NCI-H1930 (cell line): ENCODE measurements at regions not wholly inside any gene's neighbourhood (a gene's known extent, or its start where the extent isn't known, plus 50 kb on each side); places are given as distances from the start of the nearest gene placed in this dataset.
"Not testable (repeated sequence)": the region's sequence is repeated elsewhere in the genome, so short reads cannot be mapped to it uniquely, and the experiment has no call there.

Experiments used
- DNase-seq, 2 experiments: peaks; one replicate each; lab custom pipeline; 2025; lab: John Stamatoyannopoulos, UW

GRCh38 chr15:75763635-75764600 lies 51.3 kb upstream of the CSPG4 start:
- DNase-seq: not testable (repeated sequence)

DNA sequence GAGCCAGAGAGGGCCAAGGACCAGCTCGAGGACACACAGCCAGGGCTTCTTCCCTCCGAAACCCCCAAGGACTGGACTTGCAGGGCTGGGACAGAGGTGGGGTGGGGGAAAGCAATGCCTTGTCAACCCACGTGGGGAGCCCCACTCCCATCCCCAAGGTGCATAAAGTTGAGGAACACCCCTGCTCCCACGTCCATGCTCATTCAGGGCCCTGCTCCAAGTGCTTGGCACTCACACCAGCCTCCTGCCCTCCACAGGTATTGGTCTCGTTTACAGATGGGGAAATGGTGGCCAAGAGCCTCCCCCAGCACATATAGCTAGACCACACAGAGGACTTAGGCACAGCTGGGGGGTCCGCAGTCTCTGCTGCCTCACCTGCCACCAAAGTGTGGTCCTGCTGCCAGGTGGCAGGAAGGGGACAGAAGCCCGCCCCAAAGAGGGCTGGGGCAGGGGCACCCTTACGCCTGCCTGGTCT lies 50.5 kb upstream of the CSPG4 start:
- no peak for DNase-seq
